ENCODE measurements at regions not wholly inside any gene's neighbourhood (a gene's known extent, or its start where the extent isn't known, plus 50 kb on each side); places are given as distances from the start of the nearest gene placed in this dataset.

DNA sequence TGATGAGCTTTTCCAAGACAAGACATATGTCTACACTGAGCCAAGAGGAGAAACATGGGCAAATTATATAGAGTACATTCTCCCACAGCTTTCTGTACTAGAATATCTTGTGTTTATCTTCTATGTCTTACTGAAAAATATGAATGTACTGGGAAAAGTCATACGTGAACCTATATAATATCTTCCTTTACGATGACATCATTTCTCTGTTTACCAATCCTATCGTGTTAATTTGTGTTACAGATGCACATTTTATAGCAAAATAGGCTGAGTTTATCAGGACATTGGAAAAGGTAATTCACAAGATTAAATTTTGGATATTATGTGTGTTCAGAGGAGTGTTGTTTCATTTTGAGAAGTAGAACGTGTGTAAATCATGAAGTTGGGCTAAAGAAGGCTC is 452.5 kb upstream of the THRB start:
- TF ChIP-seq MYC (IDR thresholded peaks at IDR 0.05; ENCODE audit: low read depth, low read length): no peak
- TF ChIP-seq POLR2A (IDR thresholded peaks at IDR 0.05; ENCODE audit: extremely low read depth, insufficient read length): no peak
- TF ChIP-seq, protein P1, sequence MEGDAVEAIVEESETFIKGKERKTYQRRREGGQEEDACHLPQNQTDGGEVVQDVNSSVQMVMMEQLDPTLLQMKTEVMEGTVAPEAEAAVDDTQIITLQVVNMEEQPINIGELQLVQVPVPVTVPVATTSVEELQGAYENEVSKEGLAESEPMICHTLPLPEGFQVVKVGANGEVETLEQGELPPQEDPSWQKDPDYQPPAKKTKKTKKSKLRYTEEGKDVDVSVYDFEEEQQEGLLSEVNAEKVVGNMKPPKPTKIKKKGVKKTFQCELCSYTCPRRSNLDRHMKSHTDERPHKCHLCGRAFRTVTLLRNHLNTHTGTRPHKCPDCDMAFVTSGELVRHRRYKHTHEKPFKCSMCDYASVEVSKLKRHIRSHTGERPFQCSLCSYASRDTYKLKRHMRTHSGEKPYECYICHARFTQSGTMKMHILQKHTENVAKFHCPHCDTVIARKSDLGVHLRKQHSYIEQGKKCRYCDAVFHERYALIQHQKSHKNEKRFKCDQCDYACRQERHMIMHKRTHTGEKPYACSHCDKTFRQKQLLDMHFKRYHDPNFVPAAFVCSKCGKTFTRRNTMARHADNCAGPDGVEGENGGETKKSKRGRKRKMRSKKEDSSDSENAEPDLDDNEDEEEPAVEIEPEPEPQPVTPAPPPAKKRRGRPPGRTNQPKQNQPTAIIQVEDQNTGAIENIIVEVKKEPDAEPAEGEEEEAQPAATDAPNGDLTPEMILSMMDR (IDR thresholded peaks at IDR 0.05; ENCODE audit: low read depth, low read length): no peak
- TF ChIP-seq, protein P2, sequence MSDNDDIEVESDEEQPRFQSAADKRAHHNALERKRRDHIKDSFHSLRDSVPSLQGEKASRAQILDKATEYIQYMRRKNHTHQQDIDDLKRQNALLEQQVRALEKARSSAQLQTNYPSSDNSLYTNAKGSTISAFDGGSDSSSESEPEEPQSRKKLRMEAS (IDR thresholded peaks at IDR 0.05; ENCODE audit: low read depth, low read length): no peak
- no peak overlapping the region for H3K4me3 ChIP-seq (ENCODE audit: low read depth, low read length)
- no peak for DNase-seq (ENCODE audit: low read depth)

DNA sequence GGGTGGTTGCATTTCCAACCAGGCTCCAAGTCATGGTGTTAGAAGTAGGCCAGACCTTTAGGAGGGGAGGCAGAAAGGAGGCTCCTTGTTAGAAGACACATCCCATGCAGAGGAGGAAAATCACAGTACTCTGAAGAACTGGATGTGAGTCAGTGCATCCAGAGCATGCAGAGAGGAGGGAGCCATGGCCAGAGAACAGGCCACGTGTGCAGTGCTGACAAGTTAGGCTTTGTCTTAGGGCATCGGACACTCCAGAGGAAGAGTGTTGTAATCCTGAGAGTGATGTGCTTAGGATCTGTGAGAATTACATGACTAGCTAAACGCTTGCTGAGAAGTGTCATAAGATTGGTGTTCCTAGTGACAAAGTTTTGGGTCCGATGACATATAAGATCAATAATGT is 456.5 kb upstream of the THRB start:
- TF ChIP-seq, protein P2 (IDR thresholded peaks at IDR 0.05; ENCODE audit: low read depth, low read length): no peak
- no peak for TF ChIP-seq POLR2A (IDR thresholded peaks at IDR 0.05; ENCODE audit: extremely low read depth, insufficient read length)
- H3K4me3 ChIP-seq (ENCODE audit: low read depth, low read length): no peak overlapping the region
- no peak for DNase-seq (ENCODE audit: low read depth)

DNA sequence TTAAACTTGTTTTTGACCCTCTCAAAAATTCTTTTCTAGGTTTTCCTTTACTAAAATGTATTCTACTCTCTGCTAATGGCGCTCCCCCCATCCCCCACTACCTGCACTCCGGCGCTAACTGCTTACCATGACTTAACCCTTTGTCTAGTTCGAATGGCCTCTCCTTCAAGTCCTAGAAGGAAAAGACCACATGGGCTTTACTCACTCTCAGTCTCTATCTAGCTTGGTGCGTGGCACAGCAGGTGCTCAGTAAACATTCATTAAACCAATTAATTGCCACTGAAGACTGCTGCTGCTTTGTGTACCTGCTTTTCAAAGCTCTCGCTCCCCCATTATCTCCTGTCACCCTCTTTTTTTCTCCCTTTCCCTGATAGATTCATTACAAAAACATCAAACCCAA is 457.7 kb upstream of the THRB start:
- TF ChIP-seq MYC (IDR thresholded peaks at IDR 0.05; ENCODE audit: low read depth, low read length) (no peak), POLR2A (IDR thresholded peaks at IDR 0.05; ENCODE audit: extremely low read depth, insufficient read length) (no peak)
- TF ChIP-seq, protein P1 (IDR thresholded peaks at IDR 0.05; ENCODE audit: low read depth, low read length): no peak
- TF ChIP-seq, protein P2 (IDR thresholded peaks at IDR 0.05; ENCODE audit: low read depth, low read length): no peak
- no peak for DNase-seq (ENCODE audit: low read depth)
- no peak overlapping the region for H3K4me3 ChIP-seq (ENCODE audit: low read depth, low read length)

DNA sequence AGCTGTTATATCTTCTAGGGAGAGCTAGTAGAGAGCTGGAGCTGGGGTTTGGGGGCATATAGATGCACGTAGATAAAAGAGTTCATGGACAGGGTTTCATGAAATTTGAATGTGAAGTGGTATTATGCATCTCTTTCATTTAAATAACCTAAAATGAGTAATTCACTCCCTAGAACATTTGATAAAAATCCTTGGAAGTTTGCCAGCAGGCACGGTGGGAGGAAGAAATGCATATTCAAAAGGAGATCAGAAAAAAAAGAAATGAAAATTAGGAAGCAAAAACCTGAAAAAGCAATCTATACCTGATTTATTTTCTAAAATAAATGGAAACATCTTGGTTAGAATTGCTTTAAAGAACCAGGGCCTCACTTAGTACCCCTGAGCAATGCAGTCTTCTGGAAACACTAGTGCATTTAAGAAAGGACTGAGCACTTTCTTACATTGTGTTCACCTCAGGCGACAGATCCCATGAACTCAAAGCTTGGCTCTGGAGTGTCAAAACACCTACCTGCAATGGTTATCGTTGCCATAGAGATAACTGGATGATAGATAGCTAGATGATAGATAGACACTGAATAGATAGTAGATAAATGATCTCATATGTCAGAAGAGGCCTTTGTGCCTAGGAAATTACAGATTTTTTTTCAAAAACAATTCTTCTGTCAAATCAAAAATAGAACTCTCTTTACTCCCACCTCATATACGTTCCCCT is 458.6 kb upstream of the THRB start:
- no peak for DNase-seq (ENCODE audit: low read depth)
- no peak overlapping the region for H3K4me3 ChIP-seq (ENCODE audit: low read depth, low read length)
- TF ChIP-seq MYC (IDR thresholded peaks at IDR 0.05; ENCODE audit: low read depth, low read length) (no peak), POLR2A (IDR thresholded peaks at IDR 0.05; ENCODE audit: extremely low read depth, insufficient read length) (no peak)
- TF ChIP-seq, protein P1 (IDR thresholded peaks at IDR 0.05; ENCODE audit: low read depth, low read length): no peak
- TF ChIP-seq, protein P2 (IDR thresholded peaks at IDR 0.05; ENCODE audit: low read depth, low read length): no peak

DNA sequence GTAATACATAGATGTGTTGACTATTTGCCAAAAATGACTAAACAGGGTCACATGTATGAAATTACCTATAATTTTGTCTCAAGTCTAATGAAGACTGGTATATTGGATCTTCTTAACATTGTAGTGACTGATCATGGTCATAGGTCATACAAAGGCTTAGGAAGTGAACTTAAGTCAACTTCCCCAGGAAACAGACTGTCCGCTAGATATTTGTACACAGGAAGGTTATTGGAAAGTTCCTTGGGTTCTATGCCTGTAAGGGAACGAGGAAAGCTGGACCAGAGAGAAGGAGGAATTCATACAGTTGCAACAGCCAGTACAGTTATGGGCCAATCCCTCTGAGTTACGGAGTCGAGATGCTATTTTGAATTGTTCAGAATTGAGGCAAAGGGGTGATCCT is 462.0 kb upstream of the THRB start:
- DNase-seq (ENCODE audit: low read depth): no peak
- no peak for TF ChIP-seq POLR2A (IDR thresholded peaks at IDR 0.05; ENCODE audit: extremely low read depth, insufficient read length)
- TF ChIP-seq MYC (IDR thresholded peaks at IDR 0.05; ENCODE audit: low read depth, low read length): no peak
- TF ChIP-seq, protein P1 (IDR thresholded peaks at IDR 0.05; ENCODE audit: low read depth, low read length): no peak
- TF ChIP-seq, protein P2 (IDR thresholded peaks at IDR 0.05; ENCODE audit: low read depth, low read length): no peak
- no peak overlapping the region for H3K4me3 ChIP-seq (ENCODE audit: low read depth, low read length)

DNA sequence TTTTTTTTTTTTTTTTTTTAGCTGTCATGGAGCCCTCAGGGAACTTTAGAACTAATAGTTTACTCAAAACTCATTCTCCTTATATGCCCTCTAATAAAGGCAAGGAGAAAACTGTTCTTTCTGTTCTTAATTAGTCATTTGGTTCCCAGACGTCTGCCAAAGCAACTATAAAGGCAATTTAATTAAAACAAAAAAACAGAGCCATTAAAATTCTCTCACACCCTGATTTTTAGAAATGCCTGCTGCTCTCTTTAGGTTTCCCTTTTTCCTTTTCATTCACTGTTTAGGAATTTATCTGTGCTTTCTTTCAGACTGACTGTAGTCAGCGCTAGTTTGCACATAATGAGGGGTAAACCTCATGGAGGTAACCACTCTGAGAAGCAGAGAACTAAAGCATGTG is 463.6 kb upstream of the THRB start:
- DNase-seq (ENCODE audit: low read depth): no peak
- H3K4me3 ChIP-seq (ENCODE audit: low read depth, low read length): no peak overlapping the region
- TF ChIP-seq, protein P1 (IDR thresholded peaks at IDR 0.05; ENCODE audit: low read depth, low read length): no peak
- no peak for TF ChIP-seq POLR2A (IDR thresholded peaks at IDR 0.05; ENCODE audit: extremely low read depth, insufficient read length)
- TF ChIP-seq, protein P2 (IDR thresholded peaks at IDR 0.05; ENCODE audit: low read depth, low read length): no peak
- TF ChIP-seq MYC (IDR thresholded peaks at IDR 0.05; ENCODE audit: low read depth, low read length): no peak

All from NB4 (cell line).